ENCODE measurements at regions not wholly inside any gene's neighbourhood (a gene's known extent, or its start where the extent isn't known, plus 50 kb on each side); places are given as distances from the start of the nearest gene placed in this dataset.

DNA sequence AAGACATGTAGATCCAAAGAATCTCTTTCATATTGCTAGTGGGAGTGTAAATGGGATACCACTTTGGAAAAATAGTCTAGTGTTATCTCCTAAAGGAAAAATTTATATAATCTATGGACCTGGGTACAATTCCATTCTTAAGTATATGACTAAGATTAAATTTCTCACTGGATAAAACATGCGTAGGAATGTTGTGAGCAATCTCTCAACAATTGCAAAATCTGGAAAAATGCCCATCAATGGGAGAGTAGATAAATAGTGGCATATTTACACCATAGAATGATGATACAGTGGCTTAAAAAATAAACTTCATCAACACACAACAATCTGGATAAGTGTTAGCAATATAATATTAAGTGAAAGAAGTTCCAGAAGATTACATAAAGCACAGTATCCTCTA, 469.5 kb downstream of the MAN2A1 start:
- DNase-seq, result no peak

DNA sequence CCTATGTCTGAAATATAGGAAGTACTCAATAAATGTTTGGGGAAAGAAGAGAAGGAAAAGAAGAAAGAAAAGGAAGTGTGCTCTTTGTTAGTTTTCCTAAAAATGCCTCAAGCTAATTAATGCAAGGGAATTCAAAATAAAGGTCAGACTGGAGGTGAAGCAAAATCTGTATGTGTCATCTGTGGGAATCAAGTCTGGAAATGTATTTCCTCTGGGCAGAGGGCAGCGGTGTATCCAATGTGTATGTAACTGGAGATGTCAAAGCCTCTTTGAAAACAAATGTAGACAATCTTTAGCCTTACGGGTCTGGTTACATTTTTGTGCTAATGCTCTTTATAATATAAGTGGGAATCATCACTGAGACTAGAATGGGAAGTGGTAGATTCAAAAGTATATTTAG, 471.4 kb downstream of the MAN2A1 start:
- no peak for DNase-seq

DNA sequence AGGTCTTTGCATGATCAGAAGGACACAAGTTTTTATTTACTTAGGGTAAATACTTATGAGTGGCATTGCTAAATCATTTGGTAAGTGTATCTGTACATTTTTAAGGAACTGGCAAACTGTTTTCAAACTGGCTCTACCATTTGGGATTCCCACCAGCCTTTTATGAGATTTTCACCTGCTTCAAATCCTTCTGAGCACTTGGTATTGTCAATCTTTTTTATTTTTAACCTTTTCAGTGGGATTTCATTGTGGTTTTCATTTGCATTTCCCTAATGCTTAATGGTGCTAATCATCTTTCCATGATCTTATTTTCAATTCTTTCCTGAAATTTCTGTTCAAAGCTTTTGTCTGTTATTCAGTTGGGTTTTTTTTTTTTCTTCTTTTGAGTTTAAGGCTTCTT, 475.6 kb downstream of the MAN2A1 start:
- DNase-seq, result no peak

DNA sequence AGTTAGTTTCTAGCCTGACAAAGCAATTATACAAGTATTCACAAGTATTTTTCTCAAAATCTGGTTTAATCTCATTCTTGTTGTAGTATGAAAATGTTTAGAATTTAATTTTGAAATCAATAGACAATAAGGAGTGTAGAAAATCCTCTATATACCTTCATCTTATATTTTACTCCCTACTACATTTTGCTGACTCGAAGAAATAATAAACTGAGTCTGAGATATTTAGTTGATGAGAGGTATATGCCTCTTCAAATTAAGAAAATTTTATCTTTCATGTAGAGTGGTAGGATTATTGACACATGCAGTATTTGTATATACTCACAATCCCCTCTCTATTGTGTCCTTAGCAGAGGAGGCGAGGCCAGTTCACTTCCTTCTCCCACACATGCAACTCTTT, 477.7 kb downstream of the MAN2A1 start:
- no peak for DNase-seq

DNA sequence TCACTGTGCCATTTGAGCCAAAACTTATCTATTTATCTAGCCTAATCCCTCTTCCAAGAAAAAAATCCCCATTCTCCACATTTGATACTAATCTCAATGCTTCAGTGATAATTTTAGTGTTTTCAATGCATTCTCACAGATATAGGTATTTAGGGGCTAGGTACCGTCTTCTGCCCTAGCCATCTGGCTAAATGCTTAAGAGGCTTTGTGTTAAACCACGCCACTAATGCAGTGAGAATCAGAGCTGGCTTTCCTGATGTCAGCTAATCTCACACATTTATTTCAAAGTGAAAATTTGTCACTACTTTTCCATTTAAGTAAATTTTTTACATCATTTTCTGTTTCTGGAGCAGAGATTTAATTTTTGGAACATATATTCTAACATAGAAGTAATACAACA, 479.7 kb downstream of the MAN2A1 start:
- no peak for DNase-seq

DNA sequence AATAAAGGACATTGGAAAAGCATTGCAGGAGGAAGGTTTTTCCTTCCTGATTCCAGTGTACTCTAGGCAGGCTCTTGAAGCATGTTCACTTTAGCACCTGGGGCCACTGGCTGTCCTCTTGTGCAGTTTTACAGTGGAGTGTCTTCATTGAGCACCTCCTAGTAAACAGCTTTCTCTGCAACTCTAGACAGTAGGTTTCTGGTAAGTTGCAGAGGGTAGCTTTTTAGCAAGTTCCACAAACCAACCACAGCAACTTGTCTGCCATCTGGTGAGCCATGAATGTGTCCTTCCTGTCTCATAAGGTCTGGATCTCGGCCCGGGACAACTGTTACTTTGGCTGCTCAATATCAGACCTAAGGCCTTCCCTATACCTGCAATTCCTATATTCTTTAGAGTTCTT, 488.0 kb downstream of the MAN2A1 start:
- DNase-seq, result no peak

DNA sequence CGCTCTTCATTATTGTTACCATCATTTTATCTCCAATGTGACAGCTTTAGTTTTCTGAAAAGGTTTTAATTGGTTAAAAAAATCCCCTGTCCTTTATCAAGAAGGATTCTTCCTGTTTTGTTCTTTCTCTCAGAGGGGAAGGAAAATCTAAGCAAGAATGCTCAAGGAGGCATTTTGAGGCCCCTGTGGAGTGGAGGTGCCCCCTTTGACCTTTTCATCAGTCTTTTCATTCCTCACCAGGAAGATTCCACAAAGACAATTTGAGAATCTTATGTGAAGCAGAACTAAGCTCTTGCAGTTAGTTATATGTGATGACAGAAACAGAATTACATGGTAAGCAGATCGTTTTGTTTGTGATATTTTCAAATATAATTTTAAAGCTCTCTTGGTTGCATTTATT, 489.6 kb downstream of the MAN2A1 start:
- DNase-seq, result no peak

DNA sequence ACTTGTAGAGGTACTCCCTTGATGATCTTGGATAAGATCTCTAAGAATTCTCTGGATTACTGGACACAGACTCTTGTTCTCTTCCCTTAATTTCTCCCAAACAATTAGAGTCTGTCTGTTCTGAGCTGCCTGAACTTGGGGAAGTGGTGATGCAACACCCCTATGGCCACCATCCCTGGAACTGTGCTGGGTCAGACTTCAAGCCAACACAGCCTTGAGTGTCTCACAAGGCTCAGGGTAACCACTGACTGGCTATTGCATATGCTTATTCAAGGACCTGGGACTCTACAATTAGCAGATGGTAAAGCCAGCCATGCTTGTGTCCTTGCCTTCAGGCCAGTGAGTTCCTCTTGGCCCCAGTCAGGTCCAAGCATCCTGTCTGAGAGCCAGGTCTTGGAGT, 504.5 kb downstream of the MAN2A1 start:
- no peak for DNase-seq

DNA sequence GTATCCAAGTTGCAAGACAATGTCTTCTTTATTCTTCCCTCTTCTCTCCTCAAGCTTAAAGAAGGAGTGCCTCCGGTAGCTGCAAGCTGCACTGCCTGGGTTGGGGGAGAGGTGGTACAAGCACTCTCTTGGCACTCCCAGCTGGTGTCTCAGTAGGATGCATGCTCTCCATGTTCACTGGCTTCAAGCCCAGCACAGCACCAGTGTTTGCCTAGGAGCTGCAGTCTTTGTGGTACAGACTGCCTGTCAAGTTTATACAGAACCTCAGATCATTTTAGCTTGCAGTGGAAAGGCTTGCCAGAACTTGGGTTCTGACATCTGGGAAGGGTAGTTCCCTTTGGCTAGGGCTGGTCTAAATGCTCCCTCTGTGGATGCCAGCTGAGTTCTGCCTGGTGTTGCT, 505.6 kb downstream of the MAN2A1 start:
- DNase-seq, result no peak

DNA sequence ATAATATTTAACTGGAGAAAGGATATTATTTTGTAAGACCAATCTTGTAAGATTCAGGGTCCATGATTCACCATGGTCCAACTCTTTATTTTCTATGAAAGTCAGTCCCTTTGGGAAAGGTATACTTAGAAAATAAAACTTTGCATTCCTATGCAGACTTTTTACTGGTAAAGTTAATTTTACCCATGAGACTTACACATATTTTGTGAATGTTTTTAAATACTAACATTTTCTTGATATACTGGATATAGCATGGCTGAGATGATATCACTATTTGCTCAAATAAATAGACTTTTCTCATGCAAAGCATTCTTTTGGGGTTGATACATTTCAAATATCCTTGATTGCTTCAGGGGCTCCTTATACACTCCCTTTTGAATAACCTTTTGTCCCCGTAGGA, 512.1 kb downstream of the MAN2A1 start:
- no peak for DNase-seq

DNA sequence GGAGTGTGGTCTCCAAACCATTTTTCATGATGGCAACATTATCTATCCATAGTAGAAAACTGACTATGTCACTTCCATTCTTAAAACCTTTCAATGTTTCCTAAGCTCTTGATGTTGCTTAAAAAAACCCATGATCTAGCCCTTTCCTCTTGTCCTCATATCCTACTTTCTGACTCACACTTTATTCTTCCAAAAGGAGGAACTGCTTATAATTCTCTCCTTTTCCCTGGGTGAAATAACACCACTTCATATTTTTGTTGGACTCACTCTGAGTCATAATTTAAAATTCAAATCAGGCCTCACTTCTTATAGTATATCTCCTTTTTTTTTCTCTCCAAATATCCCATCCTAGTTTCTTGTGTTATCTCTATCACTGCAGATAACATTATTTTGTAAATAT, 513.9 kb downstream of the MAN2A1 start:
- DNase-seq, result no peak

DNA sequence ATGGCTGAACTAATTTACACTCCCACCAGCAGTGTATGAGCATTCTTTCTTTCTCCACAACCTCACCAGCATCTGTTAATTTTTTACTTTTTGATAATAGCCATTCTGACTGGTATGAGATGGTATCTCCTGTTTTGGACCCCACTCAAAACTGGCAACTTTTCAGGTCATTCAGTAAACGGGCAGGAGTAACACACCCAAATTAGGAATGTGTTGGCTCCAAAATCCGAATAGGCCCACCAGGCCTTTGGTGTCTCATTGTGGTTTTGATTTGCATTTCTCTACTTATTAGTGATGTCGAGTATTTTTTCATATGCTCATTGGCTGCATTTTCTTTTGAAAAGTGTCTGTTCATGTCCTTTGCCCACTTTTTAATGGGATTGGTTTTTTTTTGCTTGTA, 517.1 kb downstream of the TMEM232 start:
- DNase-seq, result no peak

DNA sequence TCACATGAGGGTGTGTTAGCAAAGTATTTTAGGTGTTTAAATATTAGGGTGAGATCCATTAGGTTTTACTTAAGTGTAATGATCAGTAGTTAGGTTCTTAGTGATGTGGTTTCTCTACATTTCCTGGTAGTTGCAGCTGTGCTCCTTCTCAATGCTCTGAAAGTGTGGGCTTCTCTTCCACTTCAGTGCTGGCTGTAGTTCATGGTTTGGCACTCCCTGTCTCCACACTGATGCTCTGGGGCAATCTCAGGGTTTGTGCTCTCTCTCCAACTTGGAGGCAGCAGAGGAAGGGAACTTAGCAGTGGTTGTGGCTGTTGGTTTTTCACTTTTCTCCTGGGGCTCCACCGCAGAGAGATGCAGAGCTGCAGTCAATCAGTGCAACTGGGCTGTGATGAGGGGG, 507.5 kb downstream of the TMEM232 start:
- DNase-seq, result no peak

DNA sequence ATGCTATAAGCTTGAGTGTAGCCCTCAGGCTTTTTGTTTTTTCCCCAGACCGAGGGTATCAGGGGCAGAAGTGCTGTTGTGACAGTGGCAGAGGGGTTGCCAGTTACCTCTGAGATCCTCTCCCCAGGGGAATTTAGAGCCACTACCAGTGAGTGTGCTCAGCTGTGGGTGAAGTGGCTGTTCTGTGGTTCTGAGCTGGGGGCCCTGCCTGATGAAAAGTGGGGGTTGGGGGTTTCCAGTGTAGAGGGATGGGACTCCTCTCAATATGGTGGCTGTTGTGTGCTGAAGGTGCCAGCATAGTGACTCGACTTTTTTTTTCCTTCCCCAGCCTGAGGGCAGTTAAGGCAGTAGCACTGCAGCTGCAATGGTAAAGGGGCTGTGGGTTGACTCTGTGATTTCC, 506.7 kb downstream of the TMEM232 start:
- no peak for DNase-seq

DNA sequence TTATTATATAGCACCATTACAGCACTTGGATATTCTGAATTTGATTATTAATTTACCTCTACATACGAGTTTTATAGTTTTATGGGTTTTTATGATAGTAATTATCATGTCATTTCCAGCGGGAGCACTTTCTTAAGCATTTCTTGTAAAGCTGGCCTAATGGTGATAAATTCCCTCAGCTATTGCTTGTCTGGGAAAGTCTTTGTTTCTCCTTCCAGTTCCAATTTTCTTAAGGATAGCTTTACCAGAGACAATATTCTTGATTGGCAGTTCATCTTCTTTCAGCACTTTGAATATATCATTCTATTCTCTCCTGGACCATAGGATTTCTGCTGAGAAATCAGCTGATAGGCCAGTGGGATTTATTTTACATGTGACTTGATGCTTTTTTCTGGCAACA, 505.4 kb downstream of the TMEM232 start:
- no peak for DNase-seq

DNA sequence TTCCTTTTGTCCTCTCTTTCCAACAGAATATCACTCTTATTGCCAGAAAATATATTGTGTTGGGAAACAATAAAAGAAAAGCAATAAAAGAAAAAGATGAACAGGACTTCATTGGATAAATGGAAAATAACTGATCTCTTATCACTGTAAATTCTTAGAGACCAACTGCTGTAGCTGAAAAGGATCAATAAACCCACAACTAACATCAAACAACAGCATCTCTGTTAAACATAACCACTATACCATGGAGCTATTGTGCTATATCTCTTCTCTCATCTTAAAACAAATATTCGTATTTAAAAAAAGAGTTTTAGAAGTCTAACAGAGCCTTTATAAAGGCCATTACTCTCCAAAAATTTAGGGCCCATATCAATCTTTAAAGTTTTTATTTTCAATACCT, 502.4 kb downstream of the TMEM232 start:
- no peak for DNase-seq

DNA sequence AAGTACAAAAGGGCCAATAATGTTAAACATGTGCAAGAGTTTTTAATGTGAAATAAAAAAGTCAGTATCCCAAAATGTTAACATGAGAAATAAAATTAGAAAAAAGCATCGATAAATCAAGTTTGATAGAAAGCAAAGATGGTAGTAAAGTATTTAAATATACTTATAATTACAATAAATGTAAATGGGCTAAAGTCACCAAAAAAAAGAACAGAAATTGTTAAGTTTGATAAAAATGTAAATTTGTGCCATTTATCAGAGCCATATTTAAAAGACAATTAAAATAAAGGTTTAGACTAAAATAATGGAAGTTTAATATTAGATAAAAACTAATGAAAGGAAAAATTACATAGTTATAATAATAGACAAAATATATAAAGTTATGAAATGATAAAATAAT, 500.5 kb downstream of the TMEM232 start:
- DNase-seq, result no peak

DNA sequence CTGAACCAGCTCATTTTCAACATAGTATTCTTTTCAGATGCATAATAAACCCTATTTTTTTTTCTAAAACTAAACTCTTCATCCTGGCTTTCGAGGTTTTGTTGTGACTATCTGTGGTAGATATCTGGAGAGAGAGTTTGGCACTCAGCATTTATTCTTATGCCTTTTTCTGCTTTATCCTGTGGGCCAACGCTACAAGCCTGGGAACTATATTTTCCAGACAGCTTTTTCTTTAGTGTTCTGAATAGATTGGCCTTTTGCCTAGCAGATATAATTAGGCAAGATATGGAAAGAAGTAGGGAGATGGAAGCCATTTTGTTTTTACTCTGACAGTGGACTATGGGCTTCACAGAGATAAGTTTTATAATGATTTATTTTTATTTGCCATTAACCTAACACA, 486.7 kb downstream of the TMEM232 start:
- no peak for DNase-seq

DNA sequence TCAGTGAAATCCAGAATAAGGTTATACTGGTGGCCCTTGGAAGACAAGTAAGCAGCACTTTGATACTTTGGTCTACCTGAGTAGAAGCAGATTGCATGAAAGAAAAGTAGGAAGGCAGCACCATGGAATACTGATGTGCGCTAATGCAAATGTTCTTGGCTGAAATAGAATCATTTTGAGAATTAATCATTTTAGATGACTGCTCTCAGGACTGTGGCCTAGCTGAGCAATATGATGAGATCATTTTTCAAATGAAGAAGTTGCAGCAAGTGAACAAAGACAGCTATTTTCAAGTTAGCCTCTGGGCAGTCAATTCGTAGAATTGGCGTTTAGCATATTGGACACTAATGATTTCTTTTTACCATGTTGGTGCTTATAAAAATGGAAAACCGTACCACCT, 483.5 kb downstream of the TMEM232 start:
- DNase-seq, result no peak

DNA sequence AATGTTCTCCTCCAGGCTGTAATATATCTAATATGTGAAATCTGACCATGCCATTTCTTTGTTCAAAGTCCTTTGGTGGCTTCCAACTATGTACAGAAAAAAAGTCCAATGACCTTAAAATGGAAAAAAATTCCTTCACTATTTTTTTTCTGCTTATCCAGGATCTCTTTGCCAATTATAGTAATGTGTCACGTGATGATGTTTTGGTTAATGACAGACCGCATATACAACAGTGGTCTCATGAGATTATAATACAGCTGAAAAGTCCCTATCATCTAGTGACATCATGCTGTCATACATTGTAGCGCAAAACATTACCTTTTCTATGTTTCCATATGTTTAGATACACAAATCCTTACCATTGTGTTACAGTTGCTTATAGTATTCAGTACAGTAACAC, 477.6 kb downstream of the TMEM232 start:
- DNase-seq, result no peak

DNA sequence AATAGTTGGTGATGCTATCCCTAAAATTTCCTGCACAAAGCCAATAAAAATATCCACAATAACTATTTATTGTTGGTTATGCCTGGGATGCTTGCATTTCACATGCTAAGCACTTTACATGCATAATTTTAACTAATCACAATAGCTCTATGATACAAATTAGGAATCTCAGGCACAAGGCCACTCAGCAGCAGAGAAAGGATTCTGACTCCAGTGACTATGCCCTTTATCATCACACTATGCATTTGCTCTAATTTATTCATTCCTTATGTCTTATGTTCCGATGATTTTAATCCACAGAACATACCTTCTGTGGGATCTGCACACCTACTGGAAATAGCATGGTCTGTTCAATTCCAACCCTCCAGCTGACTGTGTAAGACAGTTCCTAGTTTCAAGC, 476.1 kb downstream of the TMEM232 start:
- DNase-seq, result no peak

DNA sequence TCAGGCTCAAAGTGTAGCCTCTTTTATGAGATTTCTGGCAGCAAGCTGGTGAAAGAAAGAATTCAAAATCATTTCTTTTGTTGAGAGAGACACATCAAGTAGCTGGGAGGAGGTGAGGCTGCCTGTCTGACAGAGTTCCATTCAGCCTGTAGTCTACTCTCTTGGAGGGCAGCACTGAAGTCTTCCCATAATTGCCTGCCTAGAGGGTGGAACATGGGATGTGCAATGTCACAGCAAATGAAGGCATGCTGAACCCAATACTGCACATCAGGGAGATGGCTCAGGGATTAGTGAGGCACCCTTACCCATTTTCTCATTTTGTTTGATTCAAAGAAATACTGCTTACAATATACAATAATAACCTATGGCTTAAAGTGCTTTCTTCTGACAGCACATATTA, 475.7 kb downstream of the TMEM232 start:
- no peak for DNase-seq

DNA sequence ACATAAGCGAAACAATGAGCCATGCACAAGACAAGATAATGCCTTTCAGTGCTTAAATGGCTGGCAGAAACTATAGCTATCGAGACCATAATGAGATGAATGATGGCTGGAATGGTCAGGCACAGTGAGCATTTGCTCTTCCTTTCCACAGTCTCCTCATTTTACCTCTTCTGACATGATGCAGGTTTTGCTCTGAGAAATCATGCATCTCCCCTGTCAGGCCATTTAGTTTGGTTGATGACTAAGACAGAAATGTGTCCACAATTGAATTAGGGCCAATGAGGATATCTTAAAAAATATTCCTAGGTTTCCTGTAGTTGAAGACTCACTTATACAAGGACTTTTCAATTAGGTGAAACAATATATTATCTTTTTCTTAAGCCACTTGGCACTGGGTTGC, 475.1 kb downstream of the TMEM232 start:
- no peak for DNase-seq

DNA sequence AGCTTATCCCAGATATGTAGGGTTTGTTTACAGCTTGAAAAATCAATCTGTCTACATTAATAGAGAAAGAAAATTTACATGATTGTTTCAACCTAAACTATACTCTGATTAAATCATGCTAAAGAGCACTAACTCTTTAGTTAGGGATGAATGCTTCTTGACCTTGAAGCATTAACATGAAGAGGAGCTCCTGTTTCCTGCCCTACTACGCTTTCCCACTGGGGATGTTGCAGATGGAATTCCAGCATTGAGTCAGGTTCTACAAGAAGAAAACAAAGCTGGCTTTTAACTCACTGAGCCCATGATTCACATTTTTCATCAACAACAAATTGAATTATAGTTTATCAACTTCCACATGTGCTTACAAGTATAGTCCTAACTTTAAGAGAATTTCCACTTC, 471.3 kb downstream of the TMEM232 start:
- no peak for DNase-seq

DNA sequence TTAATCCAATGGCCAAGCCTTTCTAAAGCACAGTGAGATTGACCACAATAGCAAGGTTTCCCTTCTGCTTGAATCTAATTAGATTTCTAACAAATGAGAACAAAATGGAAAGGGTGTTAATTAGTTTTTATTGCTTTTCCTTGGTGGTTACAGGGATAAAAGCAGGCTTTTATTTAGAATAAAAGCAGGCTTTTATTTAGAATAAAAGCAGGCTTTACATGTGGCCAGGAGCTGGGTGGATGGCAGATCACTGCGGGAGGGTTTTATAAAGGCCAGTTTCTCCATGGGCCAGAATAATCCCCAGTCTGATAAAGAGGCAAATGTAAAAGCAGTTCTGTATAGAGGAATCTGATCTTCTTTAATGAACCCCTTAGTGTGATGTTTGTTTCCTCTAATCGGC, 470.2 kb downstream of the TMEM232 start:
- DNase-seq, result no peak

DNA sequence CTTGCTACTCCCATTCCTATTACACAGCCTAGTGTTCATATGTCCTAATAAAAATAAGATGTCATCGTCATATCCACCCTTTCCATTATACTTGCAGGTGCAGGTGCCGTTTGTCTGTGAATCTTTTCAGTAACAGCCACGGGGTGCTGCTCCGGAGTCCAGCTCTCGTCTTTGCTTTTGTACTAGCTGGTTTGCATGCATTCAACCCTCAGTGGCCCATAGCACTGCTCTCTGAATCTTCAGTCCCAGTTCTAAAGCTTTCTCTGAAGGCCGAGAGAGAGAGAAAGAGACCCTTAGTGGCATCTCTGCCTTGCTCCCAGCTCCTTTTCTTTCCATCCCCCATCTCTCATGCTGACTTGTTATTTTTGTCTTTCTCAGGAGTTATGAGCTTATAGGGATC, 468.5 kb downstream of the TMEM232 start:
- no peak for DNase-seq

Data from DMS53 (cell line).